Loucy (cell line): ENCODE measurements at regions not wholly inside any gene's neighbourhood (a gene's known extent, or its start where the extent isn't known, plus 50 kb on each side); places are given as distances from the start of the nearest gene placed in this dataset.

ENCODE experiments used
- EZH2phosphoT487 ChIP-seq: fragments of 200-600 bp; IDR thresholded peaks from 2 replicates; pipeline ENCODE4 v1.6.1; 2018; ENCODE audit warnings: antibody characterized with exemption, mild to moderate bottlenecking, moderate library complexity, borderline replicate concordance
- TF ChIP-seq, protein P1 (sequence below): fragments of 200-600 bp; sonication (generic); conservative IDR thresholded peaks from 2 replicates; pipeline ENCODE4 v1.5.1; 2014; ENCODE audit warnings: mild to moderate bottlenecking, antibody characterized with exemption, low read length

DNA sequence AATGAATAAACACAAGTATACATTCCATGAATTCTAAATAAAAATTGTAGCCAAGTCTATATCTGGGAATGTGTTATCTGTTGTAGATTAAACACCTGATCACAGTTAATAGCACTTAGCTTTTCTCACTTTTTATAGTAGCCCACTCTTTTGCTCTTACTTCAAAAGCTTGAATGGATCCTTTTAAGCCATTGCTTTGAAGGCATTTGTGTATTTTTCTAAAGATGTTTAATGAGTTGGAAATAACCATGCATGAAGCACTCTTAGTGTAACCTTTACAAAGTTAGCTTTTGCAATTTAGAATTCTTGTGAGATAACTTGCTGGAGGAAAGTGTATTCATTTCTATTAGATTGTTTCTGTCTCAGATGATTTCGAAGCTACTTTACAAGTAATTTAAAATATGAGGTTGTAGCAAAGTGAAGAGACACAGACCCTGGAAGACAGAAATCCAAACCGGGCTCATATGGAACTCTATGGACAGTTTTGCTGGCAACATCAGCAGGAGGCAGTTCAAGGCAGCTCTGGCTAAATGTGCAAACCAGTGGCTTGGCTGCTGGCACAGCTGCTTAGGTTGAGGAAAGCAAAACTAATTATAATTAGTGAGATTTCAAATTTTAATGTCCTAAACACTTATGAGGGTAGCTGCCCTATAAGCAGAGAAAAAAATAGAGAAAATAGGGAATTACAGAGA lies 469.8 kb upstream of the ZEB2 start:
- TF ChIP-seq, protein P1, sequence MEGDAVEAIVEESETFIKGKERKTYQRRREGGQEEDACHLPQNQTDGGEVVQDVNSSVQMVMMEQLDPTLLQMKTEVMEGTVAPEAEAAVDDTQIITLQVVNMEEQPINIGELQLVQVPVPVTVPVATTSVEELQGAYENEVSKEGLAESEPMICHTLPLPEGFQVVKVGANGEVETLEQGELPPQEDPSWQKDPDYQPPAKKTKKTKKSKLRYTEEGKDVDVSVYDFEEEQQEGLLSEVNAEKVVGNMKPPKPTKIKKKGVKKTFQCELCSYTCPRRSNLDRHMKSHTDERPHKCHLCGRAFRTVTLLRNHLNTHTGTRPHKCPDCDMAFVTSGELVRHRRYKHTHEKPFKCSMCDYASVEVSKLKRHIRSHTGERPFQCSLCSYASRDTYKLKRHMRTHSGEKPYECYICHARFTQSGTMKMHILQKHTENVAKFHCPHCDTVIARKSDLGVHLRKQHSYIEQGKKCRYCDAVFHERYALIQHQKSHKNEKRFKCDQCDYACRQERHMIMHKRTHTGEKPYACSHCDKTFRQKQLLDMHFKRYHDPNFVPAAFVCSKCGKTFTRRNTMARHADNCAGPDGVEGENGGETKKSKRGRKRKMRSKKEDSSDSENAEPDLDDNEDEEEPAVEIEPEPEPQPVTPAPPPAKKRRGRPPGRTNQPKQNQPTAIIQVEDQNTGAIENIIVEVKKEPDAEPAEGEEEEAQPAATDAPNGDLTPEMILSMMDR: no peak
- TF ChIP-seq EZH2phosphoT487: no peak
